ENCODE measurements at regions not wholly inside any gene's neighbourhood (a gene's known extent, or its start where the extent isn't known, plus 50 kb on each side); places are given as distances from the start of the nearest gene placed in this dataset.

DNA sequence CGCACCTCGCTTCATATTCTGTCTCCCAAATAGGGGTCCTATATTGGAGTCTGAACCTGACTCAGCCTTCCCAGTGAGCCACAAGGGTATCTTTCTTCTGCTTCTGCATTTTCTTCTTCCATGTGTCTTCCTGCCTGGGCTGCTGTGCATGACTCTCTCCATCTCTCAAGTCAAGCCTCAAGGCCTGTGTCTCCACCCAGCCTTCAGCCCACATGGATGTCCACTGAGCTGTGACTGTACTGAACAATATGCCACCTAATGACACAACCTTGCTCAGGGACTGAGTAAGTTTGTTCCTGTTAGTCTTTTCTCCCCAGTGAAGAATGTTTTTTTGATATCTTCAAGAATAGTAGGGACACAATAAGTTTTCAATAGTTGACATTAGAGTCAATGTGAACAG is 162.7 kb upstream of the TBX20 start:
- Histone ChIP-seq H3K27me3 (ENCODE audit: control insufficient read depth, insufficient read depth, low read length) (peaks cover 25% of the 10 kb centered on the region), H3K27ac (ENCODE audit: low read depth, low read length) (no peak overlapping the region), H3K9me3 (ENCODE audit: control insufficient read depth, insufficient read depth, low read length) (no peaks in the 10 kb centered on the region), H3K36me3 (ENCODE audit: control insufficient read depth, insufficient read depth, low read length) (no peaks in the 10 kb centered on the region), H3K4me3 (ENCODE audit: low read depth, low read length) (no peak overlapping the region), H3K4me1 (ENCODE audit: control insufficient read depth, insufficient read depth, low read length) (no peaks in the 10 kb centered on the region), H3K9ac (ENCODE audit: low read depth, low read length) (no peak overlapping the region)

DNA sequence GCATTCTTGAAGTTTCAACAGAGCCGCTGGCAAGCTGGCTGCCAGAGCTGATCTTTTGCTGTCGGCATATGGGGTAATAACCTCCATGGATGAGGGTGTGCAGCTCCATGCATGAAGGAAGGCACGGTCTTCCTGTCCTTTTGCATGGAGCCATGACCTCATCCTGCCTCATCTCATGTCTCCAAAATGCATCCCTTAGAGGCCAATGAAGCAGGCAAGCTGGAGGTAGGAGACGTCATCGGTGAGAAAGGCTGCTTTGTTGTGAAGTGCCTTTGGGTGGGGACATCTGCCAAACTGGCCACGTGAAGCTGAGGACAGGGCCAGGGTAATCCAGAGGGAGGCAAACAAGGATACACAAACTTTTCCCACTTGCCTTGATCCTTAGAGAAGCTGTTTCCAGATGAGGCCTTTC is 161.5 kb upstream of the TBX20 start:
- Histone ChIP-seq H3K4me3 (ENCODE audit: low read depth, low read length) (no peak overlapping the region), H3K27me3 (ENCODE audit: control insufficient read depth, insufficient read depth, low read length) (peaks cover 13% of the 10 kb centered on the region), H3K9me3 (ENCODE audit: control insufficient read depth, insufficient read depth, low read length) (no peaks in the 10 kb centered on the region), H3K36me3 (ENCODE audit: control insufficient read depth, insufficient read depth, low read length) (no peaks in the 10 kb centered on the region), H3K27ac (ENCODE audit: low read depth, low read length) (no peak overlapping the region), H3K4me1 (ENCODE audit: control insufficient read depth, insufficient read depth, low read length) (no peaks in the 10 kb centered on the region), H3K9ac (ENCODE audit: low read depth, low read length) (no peak overlapping the region)

- Histone ChIP-seq H3K36me3 (ENCODE audit: control insufficient read depth, insufficient read depth, low read length) (no peaks in the 10 kb centered on the region), H3K9ac (ENCODE audit: low read depth, low read length) (no peak overlapping the region), H3K27ac (ENCODE audit: low read depth, low read length) (no peak overlapping the region), H3K4me3 (ENCODE audit: low read depth, low read length) (no peak overlapping the region), H3K27me3 (ENCODE audit: control insufficient read depth, insufficient read depth, low read length) (no peaks in the 10 kb centered on the region), H3K4me1 (ENCODE audit: control insufficient read depth, insufficient read depth, low read length) (no peaks in the 10 kb centered on the region), H3K9me3 (ENCODE audit: control insufficient read depth, insufficient read depth, low read length) (no peaks in the 10 kb centered on the region)
These were observed 157.4 kb upstream of the TBX20 start for GRCh38 chr7:35411331-35411730.

DNA sequence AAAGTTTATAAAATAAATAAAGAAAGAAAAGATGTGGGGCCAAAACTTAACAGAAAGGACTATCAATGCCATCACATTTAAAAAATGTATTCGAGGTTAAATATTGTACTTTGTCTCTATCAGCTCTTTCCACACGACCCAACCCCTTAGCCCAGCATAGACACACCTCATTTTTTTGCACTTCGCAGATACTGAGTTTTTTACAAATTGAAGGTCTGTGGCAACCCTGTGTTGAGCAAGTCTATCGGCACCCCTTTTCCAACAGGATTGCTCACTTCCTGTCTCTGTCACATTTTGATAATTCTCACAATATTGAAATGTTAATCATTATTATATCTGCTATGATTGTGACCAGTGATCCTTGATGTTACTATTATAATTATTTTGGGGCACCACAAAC is 151.6 kb upstream of the TBX20 start:
- Histone ChIP-seq H3K27ac (ENCODE audit: low read depth, low read length) (no peak overlapping the region), H3K9ac (ENCODE audit: low read depth, low read length) (no peak overlapping the region), H3K36me3 (ENCODE audit: control insufficient read depth, insufficient read depth, low read length) (no peaks in the 10 kb centered on the region), H3K4me3 (ENCODE audit: low read depth, low read length) (no peak overlapping the region), H3K4me1 (ENCODE audit: control insufficient read depth, insufficient read depth, low read length) (no peaks in the 10 kb centered on the region), H3K9me3 (ENCODE audit: control insufficient read depth, insufficient read depth, low read length) (no peaks in the 10 kb centered on the region), H3K27me3 (ENCODE audit: control insufficient read depth, insufficient read depth, low read length) (no peaks in the 10 kb centered on the region)

DNA sequence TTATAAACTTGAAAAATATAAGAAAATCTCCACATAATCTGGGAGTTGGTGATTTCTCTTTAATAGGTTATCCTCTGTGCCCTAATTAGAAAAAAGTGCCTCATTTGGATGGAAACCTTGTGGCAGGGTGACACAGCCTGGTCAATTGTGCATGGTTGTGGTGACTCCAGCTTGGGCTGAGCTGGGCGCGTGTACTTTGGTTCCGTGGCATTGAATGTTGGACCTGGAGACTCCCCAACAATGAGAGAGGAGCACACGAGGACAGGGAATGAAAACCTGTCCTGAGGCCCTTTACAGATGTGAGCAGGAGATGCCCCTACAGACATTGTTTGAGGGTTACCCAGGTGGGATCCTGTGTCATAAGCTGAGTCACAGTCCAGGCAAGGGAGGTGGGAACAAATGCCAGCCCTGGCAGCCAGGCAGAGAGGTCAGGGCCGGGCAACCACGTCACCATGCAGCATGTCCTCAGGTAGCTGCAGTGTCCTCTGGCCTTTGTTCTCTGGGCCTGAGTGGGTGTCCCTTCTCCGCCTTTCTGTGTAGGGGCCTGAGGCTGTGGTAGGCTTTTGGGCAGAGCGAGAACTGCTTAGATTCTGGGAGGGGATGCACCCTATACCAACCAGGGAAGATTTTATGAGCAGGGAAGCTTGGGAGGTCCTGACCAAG is 147.4 kb upstream of the TBX20 start:
- H3K9ac ChIP-seq (ENCODE audit: low read depth, low read length): no peak overlapping the region
- H3K27ac ChIP-seq (ENCODE audit: low read depth, low read length): no peak overlapping the region
- H3K4me1 ChIP-seq (ENCODE audit: control insufficient read depth, insufficient read depth, low read length): no peaks in the 10 kb centered on the region
- H3K27me3 ChIP-seq (ENCODE audit: control insufficient read depth, insufficient read depth, low read length): no peaks in the 10 kb centered on the region
- no peaks in the 10 kb centered on the region for H3K9me3 ChIP-seq (ENCODE audit: control insufficient read depth, insufficient read depth, low read length)
- no peak overlapping the region for H3K4me3 ChIP-seq (ENCODE audit: low read depth, low read length)
- H3K36me3 ChIP-seq (ENCODE audit: control insufficient read depth, insufficient read depth, low read length): no peaks in the 10 kb centered on the region

DNA sequence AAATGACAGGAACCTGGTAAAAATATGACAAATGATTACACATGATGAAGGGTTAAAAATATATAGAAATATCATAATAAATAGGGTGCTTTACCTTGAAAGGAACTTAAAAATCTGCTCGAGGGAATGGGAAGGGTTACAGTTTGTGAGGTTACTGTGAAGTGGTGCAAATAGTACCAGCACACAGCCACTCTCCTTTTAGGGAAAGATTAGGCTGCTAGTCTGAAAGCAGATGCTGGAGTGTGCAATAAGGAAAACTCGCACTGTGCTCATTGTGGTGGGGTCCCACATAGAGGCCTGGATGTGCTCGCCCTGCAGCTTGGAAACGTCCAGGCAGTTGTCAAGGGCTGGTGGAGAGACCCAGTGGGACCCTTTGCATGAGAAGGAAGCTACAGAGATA is 145.9 kb upstream of the TBX20 start:
- H3K4me1 ChIP-seq (ENCODE audit: control insufficient read depth, insufficient read depth, low read length): no peaks in the 10 kb centered on the region
- no peak overlapping the region for H3K4me3 ChIP-seq (ENCODE audit: low read depth, low read length)
- no peak overlapping the region for H3K27ac ChIP-seq (ENCODE audit: low read depth, low read length)
- no peak overlapping the region for H3K9ac ChIP-seq (ENCODE audit: low read depth, low read length)
- no peaks in the 10 kb centered on the region for H3K36me3 ChIP-seq (ENCODE audit: control insufficient read depth, insufficient read depth, low read length)
- no peaks in the 10 kb centered on the region for H3K27me3 ChIP-seq (ENCODE audit: control insufficient read depth, insufficient read depth, low read length)
- no peaks in the 10 kb centered on the region for H3K9me3 ChIP-seq (ENCODE audit: control insufficient read depth, insufficient read depth, low read length)

DNA sequence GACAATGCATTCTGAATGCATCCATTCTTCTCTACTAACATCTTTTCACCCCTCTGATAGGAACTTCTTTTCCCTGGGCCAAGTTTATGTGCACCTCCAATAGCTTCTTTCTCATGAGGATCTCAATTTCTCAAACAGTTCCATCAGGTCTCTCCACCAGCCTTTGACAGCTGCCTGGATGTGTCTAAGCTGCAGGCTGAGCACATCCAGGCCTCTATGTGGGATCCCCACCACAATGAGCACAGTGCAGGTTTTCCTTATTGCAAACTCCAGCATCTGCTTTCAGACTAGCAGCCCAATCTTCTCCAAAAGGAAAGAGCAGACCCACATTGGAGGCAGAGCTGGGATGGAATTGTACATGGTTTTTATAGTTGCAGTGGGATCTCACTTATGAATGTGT is 145.3 kb upstream of the TBX20 start:
- Histone ChIP-seq H3K27me3 (ENCODE audit: control insufficient read depth, insufficient read depth, low read length) (no peaks in the 10 kb centered on the region), H3K27ac (ENCODE audit: low read depth, low read length) (no peak overlapping the region), H3K4me3 (ENCODE audit: low read depth, low read length) (no peak overlapping the region), H3K4me1 (ENCODE audit: control insufficient read depth, insufficient read depth, low read length) (no peaks in the 10 kb centered on the region), H3K9me3 (ENCODE audit: control insufficient read depth, insufficient read depth, low read length) (no peaks in the 10 kb centered on the region), H3K9ac (ENCODE audit: low read depth, low read length) (no peak overlapping the region), H3K36me3 (ENCODE audit: control insufficient read depth, insufficient read depth, low read length) (no peaks in the 10 kb centered on the region)

- no peaks in the 10 kb centered on the region for H3K9me3 ChIP-seq (ENCODE audit: control insufficient read depth, insufficient read depth, low read length)
- H3K27ac ChIP-seq (ENCODE audit: low read depth, low read length): no peak overlapping the region
- H3K27me3 ChIP-seq (ENCODE audit: control insufficient read depth, insufficient read depth, low read length): no peaks in the 10 kb centered on the region
- no peaks in the 10 kb centered on the region for H3K4me1 ChIP-seq (ENCODE audit: control insufficient read depth, insufficient read depth, low read length)
- H3K36me3 ChIP-seq (ENCODE audit: control insufficient read depth, insufficient read depth, low read length): no peaks in the 10 kb centered on the region
- H3K4me3 ChIP-seq (ENCODE audit: low read depth, low read length): no peak overlapping the region
- no peak overlapping the region for H3K9ac ChIP-seq (ENCODE audit: low read depth, low read length)
These were observed 144.6 kb upstream of the TBX20 start for GRCh38 chr7:35398518-35398917.

DNA sequence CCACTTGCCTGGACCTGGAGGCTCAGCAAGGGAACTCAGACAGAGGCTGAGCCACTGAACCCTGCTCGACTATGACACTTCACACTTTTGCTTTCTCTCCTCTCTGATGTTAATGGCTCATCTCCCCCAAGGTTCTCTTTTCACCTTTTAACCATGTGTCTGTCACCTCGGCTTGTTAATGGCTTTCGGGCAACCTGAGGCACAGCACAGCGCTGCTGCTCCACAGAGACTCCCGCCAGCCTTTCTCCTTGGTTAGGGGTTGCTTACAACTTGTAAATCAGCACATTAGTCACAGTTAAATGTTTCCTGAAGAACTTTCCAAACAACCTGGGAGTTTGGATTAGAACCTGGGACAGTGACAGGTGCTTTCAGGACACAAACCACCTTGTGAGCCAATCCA is 136.2 kb upstream of the TBX20 start:
- H3K9me3 ChIP-seq (ENCODE audit: control insufficient read depth, insufficient read depth, low read length): no peaks in the 10 kb centered on the region
- no peak overlapping the region for H3K9ac ChIP-seq (ENCODE audit: low read depth, low read length)
- no peaks in the 10 kb centered on the region for H3K36me3 ChIP-seq (ENCODE audit: control insufficient read depth, insufficient read depth, low read length)
- H3K27me3 ChIP-seq (ENCODE audit: control insufficient read depth, insufficient read depth, low read length): no peaks in the 10 kb centered on the region
- no peaks in the 10 kb centered on the region for H3K4me1 ChIP-seq (ENCODE audit: control insufficient read depth, insufficient read depth, low read length)
- no peak overlapping the region for H3K27ac ChIP-seq (ENCODE audit: low read depth, low read length)
- H3K4me3 ChIP-seq (ENCODE audit: low read depth, low read length): no peak overlapping the region

GRCh38 chr7:35389636-35390035 is 135.7 kb upstream of the TBX20 start:
- Histone ChIP-seq H3K27me3 (ENCODE audit: control insufficient read depth, insufficient read depth, low read length) (no peaks in the 10 kb centered on the region), H3K9ac (ENCODE audit: low read depth, low read length) (no peak overlapping the region), H3K36me3 (ENCODE audit: control insufficient read depth, insufficient read depth, low read length) (no peaks in the 10 kb centered on the region), H3K9me3 (ENCODE audit: control insufficient read depth, insufficient read depth, low read length) (no peaks in the 10 kb centered on the region), H3K4me3 (ENCODE audit: low read depth, low read length) (no peak overlapping the region), H3K27ac (ENCODE audit: low read depth, low read length) (no peak overlapping the region), H3K4me1 (ENCODE audit: control insufficient read depth, insufficient read depth, low read length) (no peaks in the 10 kb centered on the region)

GRCh38 chr7:35386816-35387706 is 133.2 kb upstream of the TBX20 start:
- Histone ChIP-seq H3K4me3 (ENCODE audit: low read depth, low read length) (no peak overlapping the region), H3K27ac (ENCODE audit: low read depth, low read length) (no peak overlapping the region), H3K9me3 (ENCODE audit: control insufficient read depth, insufficient read depth, low read length) (no peaks in the 10 kb centered on the region), H3K27me3 (ENCODE audit: control insufficient read depth, insufficient read depth, low read length) (no peaks in the 10 kb centered on the region), H3K9ac (ENCODE audit: low read depth, low read length) (no peak overlapping the region), H3K4me1 (ENCODE audit: control insufficient read depth, insufficient read depth, low read length) (no peaks in the 10 kb centered on the region), H3K36me3 (ENCODE audit: control insufficient read depth, insufficient read depth, low read length) (no peaks in the 10 kb centered on the region)

Measured in HUES48 (cell line).